ENCODE measurements at regions not wholly inside any gene's neighbourhood (a gene's known extent, or its start where the extent isn't known, plus 50 kb on each side); places are given as distances from the start of the nearest gene placed in this dataset.
"Not testable (repeated sequence)": the region's sequence is repeated elsewhere in the genome, so short reads cannot be mapped to it uniquely, and the experiment has no call there.

DNA sequence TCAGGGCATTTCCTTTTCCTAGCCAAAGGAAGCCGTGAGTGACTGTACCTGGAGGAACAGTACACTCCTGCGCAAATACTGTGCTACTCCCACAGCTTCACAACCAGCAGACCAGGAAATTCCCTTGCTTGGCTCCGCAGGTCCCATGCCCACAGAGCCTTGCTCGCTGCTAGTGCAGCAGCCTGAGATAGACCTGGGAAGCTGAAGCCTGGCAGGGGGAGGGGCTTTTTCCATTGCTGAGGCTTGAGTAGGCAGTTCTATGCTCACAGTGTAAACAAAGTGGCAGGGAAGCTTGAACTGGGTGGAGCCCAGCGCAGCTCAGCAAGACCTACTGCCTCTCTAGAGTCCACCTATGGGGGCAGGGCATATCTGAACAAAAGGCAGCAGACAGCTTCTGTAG lies 291.2 kb downstream of the HGF start:
- no peak for DNase-seq (ENCODE audit: low read depth)

DNA sequence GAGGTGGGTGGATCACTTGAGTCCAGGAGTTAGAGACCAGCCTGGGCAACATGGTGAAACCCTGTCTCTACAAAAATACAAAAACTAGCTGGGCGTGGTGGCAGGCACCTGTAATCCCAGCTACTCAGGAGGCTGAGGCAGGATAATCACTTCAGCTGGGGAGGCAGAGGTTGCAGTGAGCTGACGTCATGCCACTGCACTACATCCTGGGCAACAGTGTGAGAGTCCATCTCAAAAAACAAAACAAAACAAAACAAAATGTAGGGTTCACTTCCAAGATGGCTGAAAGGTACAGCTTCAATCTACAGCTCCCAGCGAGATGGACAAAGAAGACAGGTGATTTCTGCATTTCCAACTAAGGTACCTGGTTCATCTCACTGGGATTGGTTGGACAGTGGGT lies 291.6 kb downstream of the HGF start:
- DNase-seq (ENCODE audit: low read depth): not testable (repeated sequence)

DNA sequence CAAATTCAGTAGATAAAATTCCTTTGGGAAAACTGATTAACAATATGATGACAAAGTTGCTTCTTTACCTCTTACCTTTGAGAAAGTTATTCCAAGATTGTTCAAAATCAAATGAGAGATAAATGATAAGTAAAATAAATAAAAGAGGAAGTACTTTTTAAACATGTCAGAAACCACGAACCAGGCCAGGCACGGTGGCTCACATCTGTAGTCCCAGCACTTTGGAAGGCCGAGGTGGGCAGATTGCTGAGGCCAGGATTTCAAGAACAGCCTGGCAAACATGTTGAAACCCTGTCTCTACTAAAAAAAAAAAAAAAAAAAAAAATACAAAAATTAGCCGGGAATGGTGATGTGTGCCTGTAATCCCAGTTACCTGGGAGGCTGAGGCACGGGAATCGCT lies 296.6 kb downstream of the HGF start:
- no peak for DNase-seq (ENCODE audit: low read depth)

DNA sequence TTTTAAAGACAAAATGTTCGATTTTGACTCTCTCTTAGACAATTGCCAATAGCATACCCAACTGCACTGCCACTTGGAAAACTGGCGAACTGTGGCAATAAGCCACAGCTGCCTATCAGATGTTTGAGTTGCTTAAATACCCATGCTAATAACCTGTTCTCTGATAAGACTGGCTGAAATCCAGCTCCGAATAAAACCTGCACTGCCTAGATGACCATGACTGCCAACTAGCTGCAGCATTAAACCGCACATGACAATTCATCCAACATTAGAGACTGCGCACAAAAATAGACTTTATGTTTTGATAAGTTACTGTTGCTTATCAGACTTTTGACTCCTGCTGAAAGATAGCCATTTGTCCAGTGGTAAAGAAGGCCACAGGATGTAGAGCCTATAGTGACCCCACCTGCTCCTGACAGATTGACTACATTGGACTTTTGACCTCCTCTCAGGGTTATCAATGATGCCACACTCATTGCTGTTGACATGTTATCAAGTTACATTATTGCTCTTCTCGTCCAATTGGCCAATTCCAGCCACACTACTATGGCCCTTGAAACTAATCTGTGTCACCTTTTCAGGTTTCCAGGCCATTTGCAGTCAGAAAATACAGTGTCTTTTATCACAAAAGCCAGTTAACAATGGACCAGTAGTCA lies 299.0 kb downstream of the HGF start:
- no peak for DNase-seq (ENCODE audit: low read depth)

DNA sequence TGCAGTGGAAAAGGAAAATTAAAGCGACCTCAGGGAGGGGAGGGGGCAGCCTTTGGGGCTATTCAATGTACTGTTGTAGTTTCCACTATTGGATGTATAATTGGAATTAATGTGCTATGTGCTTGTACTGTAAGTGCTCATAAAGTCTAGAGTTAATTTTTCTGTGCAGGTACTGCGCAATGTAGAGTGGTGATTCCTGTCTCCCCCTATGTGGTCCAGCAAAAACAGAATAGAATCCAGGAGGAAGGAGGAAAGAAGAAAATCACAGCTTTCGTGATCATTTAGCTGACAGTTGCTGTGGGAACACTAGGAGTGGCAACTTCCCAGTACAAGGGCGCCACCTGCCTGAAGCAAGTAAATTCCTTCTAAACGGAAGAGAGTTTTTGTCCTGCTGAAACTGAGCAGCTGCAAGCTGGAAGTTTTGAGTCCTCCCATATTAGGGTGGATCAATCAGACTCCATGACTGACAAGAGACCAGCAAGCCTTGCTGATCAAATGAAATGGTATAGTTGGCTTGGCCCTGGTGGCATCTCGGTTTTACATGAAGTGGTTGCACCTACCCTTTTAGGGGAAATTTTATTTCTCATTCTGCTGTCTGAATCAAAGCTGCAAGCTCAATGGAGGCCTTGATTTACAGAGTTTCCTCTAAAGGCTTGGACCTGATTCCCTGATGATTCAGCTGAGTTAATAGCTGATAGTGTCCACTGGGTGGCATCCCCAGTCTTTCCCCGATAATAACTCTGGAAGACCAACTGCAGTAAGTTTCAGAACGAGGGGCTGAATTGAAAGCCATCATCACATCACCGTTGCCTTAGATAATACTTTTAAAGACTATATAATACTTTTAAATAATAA lies 299.8 kb downstream of the HGF start:
- peak; percentile 27 for DNase-seq (ENCODE audit: low read depth)

DNA sequence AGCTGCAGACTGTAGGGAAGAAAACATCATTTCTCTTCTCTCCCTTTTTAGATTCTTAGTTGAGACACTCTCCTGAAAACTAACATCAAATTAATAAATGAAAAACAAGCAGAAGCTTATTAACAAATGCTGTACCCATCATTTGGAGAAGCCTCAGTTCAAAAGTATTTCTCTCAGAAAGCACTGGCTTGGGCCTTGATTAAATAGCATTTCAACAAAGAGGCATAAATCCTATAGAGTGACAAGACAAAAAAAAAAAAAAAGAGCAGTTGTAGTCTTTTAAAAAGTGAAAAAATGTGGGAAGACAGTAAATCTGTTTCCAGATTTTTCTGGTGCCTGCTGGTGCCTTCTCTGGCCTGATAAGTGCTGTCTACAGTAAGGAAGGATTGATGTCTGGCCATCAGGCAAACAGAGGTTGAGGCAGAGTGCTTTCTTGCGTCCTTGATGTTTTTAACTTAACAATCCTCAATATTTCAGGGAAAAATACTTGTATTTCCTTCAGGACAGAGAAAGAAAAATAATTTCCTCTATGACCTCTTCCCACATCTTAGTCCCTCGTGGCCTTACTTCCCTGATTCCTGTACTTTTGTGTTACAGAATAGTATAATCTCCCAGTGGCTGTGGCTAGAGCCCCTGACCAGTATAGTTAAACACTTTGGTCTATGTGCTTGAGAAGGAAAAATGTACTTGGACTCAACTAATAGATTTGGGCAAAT lies 300.5 kb downstream of the HGF start:
- no peak for DNase-seq (ENCODE audit: low read depth)

DNA sequence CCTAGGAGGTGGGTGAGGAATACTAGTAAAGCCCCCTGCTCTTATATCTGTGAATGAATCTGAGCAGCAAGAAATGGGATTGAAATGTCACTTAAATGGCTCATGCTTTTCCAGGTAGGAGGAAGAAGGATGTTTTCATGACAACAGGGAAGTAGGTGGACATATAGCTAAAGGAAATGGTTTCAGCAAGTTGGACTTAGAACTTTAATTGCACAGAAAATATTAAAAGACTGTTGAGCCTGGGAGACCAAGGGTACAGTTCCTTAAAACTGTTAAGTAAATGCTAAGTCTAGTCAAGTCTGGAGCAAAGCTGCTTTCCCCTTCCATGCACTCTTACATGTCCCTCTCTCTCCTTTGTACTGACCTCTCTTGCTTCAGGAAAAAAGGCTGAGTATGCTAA lies 301.3 kb downstream of the HGF start:
- DNase-seq (ENCODE audit: low read depth): no peak

DNA sequence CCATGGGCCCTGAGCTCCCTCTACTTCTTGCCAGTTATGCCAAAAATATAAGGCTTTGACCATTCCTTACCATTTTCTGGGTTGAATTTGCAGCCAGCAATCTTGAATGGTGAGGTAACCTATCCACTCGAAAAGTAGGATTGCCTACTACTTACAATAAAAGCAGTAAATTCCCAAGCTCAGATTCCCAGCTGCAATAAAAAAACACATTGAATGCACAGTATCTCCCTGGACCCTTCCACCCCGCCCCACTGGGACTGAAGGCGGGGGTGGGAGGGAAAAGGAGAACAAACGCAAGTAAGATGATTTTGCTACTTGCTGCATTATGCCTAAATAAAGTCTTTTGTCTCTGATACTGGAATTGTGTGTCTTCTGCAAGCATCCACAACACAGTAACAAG lies 301.9 kb downstream of the HGF start:
- DNase-seq (ENCODE audit: low read depth): no peak

DNA sequence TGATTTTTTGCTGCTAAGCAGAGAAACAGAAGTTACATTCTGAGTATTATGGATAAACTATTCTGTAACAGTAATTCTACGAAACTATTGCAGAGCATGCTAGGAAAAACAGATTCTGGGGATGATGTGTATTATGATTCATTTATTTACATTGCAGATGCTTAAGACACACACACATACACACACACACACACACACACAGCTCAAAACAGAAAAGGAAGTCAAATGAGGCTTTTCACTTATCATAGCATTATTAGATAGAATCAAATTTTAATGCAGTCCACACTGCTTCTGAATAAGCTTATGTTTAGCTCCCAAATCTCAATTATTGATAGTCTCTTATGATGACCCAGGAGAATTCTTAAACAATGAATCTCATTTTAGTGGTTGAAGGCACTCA lies 307.2 kb downstream of the HGF start:
- DNase-seq (ENCODE audit: low read depth): no peak

DNA sequence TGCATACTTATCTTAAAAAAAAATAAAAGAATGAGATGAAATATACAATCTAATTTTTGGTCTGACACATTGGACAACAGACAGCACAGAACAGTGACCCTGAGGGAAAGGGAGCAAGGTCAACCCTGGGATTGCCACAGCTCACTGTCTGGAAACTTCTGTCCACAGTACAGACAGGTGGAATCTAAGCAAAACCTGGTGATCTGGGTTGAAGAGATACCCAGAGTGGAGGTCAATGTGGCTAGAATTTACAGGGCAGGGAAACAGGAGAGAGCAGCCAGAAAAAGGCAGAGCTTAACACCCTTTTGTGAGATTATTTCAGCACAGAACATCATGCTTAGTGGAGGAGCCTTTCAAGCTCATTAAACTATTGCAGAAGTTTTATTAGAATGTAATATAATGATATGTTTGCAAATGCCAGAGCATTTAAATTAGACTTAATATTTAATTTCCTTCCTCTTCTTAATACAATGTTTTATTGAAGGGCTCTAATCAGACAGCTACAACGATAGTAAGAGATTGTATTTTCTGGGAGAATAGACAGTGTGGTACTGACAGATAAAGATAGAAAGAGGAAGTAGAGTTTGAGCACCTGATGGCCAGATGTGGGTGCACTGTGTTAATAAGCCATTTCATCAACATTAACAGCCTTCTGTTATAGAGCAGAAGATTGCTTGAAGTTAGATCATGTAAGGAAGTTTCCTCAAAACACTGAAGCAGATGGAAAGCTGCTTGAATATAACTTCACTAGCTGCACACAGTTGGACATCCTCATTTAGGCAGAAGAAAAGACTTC lies 309.4 kb downstream of the HGF start:
- no peak for DNase-seq (ENCODE audit: low read depth)

DNA sequence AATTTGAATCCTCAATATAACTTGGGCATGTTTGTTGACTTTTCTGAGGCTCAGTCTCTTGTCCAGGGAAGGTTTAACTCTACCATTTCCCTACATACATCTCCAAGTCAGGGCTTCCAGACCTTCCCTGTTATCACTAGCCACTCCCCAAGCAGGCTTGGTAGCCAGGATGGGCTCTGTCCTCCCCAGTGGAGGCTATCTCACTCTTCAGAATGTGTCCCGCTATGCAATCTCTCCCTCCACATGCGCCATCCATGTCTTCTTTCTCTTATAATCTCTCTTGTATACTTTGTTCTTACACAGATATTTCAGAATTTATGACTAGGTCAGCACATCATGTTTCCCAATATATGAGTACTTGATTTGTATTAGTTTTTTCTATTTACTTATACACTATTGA lies 310.4 kb downstream of the HGF start:
- DNase-seq (ENCODE audit: low read depth): no peak

DNA sequence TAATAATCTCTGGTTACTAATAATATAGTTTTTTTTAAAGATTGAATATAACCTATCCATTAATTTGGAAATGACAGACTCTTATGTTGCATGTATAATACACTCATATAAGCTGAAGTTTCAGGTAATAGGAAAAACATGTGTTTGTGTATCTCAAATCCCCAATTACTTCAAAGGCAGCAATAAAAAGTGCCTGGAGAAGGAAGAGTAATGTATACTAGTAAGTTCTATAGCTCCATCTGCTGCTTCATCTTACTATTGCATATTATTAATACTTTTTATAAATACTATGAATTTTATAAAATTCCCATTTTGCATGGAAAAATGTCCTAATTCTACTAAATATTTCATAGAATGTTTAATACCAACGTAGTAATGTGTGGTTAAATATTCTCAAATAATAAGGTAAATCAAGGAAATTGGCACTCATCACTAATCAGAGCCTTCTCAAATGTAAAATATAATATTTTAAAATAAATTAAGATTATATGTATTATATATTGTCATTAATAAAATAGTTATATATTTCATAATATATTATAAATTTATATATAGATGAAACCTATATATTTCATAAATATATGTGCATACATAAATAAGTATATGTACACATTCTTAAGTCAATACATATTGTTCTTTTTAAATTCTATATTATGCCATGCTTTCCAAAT lies 311.9 kb downstream of the HGF start:
- DNase-seq (ENCODE audit: low read depth): no peak

DNA sequence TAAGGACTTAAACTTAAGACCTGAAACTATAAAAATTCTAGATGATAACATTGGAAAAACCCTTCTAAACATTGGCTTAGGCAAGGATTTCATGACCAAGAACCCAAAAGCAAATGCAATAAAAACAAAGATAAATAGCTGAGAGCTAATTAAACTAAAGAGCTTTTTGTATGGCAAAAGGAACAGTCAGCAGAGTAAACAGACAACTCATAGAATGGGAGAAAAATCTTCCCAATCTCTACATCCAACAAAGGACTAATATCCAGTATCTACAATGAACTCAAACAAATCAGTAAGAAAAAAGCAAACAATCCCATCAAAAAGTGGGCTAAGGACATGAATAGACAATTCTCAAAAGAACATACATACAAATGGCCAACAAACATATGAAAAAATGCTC lies 316.1 kb downstream of the HGF start:
- DNase-seq (ENCODE audit: low read depth): not testable (repeated sequence)

DNA sequence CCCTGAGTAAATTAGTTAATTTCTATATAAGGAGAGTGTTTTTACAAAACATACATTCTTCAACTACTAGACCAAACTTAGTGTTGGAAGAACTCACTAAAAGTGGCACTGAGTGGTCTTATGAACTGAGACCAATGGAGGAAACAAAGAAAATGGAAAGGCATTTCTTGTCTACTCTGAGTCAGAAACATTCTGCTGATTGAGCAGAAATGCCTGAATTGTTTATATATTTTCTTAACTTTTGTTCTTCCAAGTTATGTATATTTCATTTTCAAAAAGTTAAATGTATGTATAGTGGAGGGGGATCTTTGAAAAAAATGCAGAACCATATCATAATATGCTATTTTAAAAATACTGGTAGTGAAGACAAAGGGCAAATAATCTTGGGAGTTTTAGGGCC lies 320.7 kb downstream of the HGF start:
- DNase-seq (ENCODE audit: low read depth): no peak

DNA sequence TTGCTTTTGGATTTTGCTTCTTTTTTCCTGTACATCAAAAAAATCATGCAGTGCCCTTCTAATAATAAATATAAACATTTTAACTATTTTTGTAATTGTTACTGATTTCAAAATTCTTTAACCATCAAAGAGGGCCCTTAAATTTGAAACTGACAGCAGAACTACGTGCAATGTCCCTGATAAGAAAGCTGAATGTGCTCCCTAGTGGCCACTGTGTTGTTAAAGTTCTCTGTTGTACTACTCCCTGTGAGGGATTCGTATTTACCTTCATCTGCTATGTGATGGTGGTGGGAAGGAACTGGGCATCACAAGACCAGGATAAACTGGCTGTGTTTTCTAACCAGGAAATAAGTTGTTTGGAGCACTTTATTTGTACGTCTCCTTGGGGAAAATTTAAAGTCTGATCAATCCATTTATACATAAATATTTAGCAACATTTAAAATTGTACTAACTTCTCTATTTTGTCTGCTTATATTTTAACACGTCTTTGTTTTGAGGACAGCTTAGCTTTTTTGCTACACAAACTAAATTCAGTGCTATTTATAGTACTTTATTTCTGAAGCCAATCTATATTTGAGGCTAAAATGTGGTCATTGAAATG lies 322.4 kb downstream of the HGF start:
- peak; percentile 21 for DNase-seq (ENCODE audit: low read depth)

DNA sequence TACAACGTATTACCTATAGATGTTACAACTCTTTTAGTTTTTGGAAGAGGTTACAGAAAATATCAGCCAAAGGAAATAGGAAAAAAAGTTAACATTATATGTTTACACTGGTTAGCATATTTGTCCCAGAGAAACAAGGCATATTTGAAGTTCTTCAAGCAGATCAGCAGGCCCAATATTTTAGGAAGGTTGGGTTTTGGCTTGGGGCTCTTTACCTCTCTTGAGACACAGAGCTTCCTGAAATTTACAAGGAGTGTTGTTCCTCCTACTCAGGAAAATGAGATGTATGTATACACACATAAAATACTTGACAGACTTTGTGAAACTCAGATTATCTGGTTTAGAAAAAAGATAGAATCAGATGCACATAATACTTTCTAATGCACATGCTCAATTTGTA lies 323.6 kb downstream of the HGF start:
- no peak for DNase-seq (ENCODE audit: low read depth)

DNA sequence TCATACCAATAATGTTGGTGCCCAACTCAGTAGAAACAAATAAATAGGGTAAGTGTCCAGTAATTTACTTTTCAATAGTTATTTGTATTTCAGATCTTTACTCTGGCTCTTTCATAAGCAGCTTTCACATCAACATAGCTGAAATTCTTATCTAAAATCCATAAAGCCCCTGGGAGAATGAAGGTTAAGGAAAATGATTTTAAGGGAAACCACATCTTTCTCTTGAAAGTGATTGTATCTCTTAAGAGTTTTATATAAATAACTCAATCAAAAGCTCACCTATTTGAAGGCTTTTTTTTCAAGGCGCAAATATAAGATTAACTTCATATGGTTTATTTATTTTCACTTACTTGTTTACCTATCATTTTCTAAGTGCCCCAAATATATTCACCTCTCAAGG lies 324.4 kb downstream of the HGF start:
- no peak for DNase-seq (ENCODE audit: low read depth)

DNA sequence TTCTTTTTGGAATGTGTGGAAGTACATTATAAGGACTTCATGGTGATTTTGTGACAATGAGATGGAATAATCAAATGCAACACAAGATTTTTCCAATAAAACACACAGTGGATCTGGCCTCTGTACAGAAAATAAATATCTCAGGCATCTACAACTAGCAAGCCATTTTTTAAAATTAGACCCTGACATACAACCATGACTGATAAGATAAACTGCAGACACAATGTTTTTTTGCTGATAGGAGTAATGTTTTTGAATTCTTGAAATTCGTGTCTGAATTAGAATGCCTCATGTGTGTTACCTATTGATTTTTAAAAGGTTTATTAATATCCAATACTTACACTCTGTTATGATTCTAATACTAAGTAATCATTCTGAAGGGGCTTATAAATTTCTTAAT lies 328.1 kb downstream of the HGF start:
- DNase-seq (ENCODE audit: low read depth): no peak

DNA sequence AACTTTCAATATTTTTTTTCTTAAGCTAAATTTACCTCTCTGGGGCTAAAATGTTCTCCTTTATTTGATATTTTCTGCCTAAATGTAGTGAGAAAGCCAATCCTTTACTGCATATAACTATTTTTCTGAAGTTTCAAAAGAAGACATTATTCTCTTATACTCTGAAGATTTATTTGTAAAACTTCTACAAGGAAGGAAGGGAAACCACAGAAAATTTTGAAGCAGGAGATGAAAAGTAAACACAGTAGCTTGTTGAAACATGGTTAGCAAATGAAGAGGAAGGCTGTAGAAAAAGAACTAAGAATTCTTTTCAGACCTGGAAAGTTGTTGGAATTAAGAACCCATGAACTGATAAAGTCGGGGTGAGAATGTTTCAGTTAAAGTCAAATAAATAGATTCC lies 330.3 kb downstream of the HGF start:
- DNase-seq (ENCODE audit: low read depth): no peak

DNA sequence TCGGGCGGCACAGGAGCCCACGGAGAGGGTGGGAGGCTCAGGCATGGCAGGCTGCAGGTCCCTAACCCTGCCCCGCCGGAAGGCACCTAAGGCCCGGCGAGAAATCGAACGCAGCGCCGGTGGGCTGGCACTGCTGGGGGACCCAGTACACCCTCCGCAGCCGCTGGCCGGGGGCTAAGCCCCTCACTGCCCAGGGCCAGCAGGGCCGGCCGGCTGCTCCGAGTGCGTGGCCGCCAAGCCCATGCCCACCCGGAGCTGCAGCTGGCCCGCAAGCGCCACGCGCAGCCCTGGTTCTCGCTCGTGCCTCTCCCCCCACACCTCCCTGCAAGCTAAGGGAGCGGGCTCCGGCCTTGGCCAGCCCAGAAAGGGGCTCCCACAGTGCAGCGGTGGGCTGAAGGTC lies 332.7 kb downstream of the HGF start:
- DNase-seq (ENCODE audit: low read depth): not testable (repeated sequence)

DNA sequence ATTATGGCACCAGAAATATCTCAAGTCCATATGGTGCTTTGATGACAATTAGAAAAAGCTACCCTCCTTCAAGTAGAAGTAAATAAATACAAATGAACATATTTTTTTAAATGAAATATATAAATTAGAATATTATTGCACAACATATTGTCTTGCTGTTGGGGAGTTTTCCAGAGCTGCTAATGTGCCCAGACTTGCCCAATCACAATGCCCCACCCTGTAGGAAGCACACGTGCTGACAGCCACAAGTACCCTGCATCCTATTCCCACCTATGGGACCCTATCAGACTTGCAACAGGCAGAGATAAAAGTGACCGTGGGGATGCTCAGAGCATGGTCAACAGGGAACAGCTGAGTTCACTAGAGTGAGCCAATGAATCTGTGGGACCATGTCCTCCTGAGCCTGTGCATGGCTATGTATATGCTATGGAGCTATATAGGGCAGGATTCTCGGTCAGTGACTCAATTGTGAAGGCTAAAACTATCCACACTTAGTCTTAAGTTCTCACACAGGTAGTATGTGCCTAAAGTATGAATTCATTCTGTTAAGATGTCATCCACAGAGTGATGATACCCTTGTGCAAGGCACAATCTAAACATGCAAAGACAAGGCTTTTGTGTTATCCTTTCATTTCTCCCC lies 336.0 kb downstream of the HGF start:
- DNase-seq (ENCODE audit: low read depth): no peak

Measured in GM04503 (cell line).